ENCODE measurements at regions not wholly inside any gene's neighbourhood (a gene's known extent, or its start where the extent isn't known, plus 50 kb on each side); places are given as distances from the start of the nearest gene placed in this dataset.

DNA sequence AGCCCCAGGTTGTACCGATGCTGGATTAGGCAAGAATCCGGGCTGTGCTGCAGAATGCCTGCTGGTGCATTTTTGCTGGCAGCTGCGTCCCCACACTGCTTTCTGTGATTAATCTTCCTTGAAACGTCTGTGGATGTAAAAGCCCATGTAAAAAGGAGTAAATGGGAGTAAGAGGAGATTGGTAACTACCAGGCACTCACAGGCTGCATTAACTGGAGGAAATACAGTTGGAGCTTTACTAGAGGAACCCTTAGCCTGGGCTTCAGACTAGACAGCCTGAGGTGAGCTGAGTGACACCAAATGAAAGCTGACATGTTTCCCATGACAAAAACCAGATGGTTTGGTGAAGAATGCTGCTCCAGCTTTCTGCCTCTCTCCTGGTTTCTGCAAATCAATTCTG lies 190.4 kb upstream of the GAS1 start:
- no peak for TF ChIP-seq CTCF (conservative IDR thresholded peaks at IDR 0.05; ENCODE audit: low read depth, low read length)
- no peak for TF ChIP-seq EZH2 (IDR thresholded peaks at IDR 0.05; ENCODE audit: low read length, unreplicated experiment)

Data from PC-3 (cell line).